ENCODE measurements at regions not wholly inside any gene's neighbourhood (a gene's known extent, or its start where the extent isn't known, plus 50 kb on each side); places are given as distances from the start of the nearest gene placed in this dataset.

DNA sequence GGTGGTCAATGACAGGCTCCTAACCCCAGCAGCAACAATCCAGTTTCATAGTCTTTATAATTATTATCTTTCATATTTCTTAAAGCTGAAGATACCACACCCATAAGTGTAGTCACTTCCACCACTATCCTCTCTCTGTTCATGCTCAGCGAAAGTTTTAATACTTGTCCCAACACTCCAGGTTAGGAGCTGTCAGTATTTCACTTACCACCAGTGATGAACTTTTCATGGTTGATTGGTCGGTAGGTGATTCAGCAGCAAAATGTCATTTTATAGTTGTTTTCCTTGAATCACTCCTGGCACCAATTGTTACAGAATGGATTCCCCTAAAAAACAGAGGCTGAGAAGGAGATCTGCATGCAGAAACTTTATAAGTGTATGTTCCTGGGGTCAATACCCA, 324.9 kb downstream of the CCDC85A start:
- H3K4me1 ChIP-seq (ENCODE audit: control insufficient read depth, insufficient read depth, low read length, poor library complexity, severe bottlenecking): no peaks in the 10 kb centered on the region
- H3K27ac ChIP-seq (ENCODE audit: low read depth, low read length, severe bottlenecking): no peak overlapping the region
- H3K9me3 ChIP-seq (ENCODE audit: control insufficient read depth, low read length): no peaks in the 10 kb centered on the region
- H3K36me3 ChIP-seq (ENCODE audit: control insufficient read depth, insufficient read depth, low read length): no peaks in the 10 kb centered on the region
- H3K4me3 ChIP-seq (ENCODE audit: extremely low read depth, insufficient read depth, low read length, poor library complexity, severe bottlenecking): no peak overlapping the region
- WGBS, 2 experiments (ENCODE audit: insufficient coverage in 2 of 2): 80% methylated on average over 1 of the region's 2 CpGs; no CpG with 5 or more reads in 1 of the 2 experiments

DNA sequence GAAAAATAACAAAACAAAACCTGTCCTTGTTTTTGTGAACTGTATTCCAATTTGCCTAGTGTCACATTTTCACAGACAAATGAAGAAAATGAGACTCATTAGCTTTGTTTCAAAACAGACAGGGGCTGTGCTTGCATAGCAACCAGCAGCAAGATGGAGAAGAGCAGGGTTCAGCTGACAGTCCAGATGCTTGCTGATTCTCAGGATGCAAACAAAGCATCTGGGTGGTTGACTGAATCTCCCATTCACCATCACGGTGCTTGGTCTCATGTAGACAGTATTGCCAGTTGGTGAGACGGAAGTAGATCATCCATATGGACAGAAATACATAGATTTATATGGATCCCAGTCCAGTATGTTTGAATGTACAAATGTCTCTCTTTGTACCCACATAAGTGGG, 326.8 kb downstream of the CCDC85A start:
- Histone ChIP-seq H3K27ac (ENCODE audit: low read depth, low read length, severe bottlenecking) (no peak overlapping the region), H3K4me1 (ENCODE audit: control insufficient read depth, insufficient read depth, low read length, poor library complexity, severe bottlenecking) (no peaks in the 10 kb centered on the region), H3K4me3 (ENCODE audit: extremely low read depth, insufficient read depth, low read length, poor library complexity, severe bottlenecking) (no peak overlapping the region), H3K9me3 (ENCODE audit: control insufficient read depth, low read length) (no peaks in the 10 kb centered on the region), H3K36me3 (ENCODE audit: control insufficient read depth, insufficient read depth, low read length) (no peaks in the 10 kb centered on the region)
- no CpG with 5 or more reads among the region's 2 CpGs for WGBS, 2 experiments (ENCODE audit: insufficient coverage in 2 of 2)

DNA sequence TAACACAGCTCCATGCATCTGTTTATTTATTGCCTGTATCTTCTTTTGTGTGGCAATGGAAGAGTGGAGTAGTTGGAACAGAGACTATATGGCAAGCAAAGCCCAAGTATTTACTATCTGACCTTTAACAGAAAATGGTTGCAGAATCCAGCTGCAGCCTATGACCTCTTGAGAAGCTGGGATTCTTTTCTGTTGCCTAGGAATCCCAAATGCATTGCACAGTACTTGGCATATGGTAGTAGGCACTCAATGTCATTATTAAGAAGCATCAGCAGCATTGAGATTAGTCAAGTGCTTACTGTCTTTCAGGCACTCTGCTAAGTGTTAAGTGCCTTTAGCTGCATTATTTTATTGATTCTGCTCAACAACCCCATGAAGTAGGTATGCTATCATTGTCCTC, 331.6 kb downstream of the CCDC85A start:
- Histone ChIP-seq H3K4me1 (ENCODE audit: control insufficient read depth, insufficient read depth, low read length, poor library complexity, severe bottlenecking) (no peaks in the 10 kb centered on the region), H3K4me3 (ENCODE audit: extremely low read depth, insufficient read depth, low read length, poor library complexity, severe bottlenecking) (no peak overlapping the region), H3K9me3 (ENCODE audit: control insufficient read depth, low read length) (no peaks in the 10 kb centered on the region), H3K36me3 (ENCODE audit: control insufficient read depth, insufficient read depth, low read length) (no peaks in the 10 kb centered on the region), H3K27ac (ENCODE audit: low read depth, low read length, severe bottlenecking) (no peak overlapping the region)

DNA sequence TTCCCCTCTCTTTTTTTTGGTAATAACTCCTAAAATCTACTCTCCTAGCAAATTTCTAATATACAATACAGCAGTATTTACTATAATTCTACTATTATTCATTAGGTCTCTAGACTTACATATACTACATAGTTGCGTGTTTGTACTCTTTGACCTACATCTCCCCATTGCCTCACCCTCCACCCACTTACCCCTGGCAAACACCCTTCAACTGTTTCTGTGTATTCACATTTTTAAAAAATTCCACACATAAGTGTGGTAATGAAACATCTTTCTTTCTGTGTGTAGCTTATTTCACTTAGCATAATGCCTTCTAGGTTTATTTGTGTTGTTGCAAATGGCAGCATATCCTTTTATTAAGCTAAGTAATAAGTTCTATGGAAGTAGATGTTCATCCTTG, 336.0 kb downstream of the CCDC85A start:
- no peaks in the 10 kb centered on the region for H3K4me1 ChIP-seq (ENCODE audit: control insufficient read depth, insufficient read depth, low read length, poor library complexity, severe bottlenecking)
- no peaks in the 10 kb centered on the region for H3K36me3 ChIP-seq (ENCODE audit: control insufficient read depth, insufficient read depth, low read length)
- no peaks in the 10 kb centered on the region for H3K9me3 ChIP-seq (ENCODE audit: control insufficient read depth, low read length)
- H3K27ac ChIP-seq (ENCODE audit: low read depth, low read length, severe bottlenecking): no peak overlapping the region
- WGBS, 2 experiments (ENCODE audit: insufficient coverage in 2 of 2): 60% methylated on average over 1 of the region's 1 CpG; no CpG with 5 or more reads in 1 of the 2 experiments
- no peak overlapping the region for H3K4me3 ChIP-seq (ENCODE audit: extremely low read depth, insufficient read depth, low read length, poor library complexity, severe bottlenecking)

DNA sequence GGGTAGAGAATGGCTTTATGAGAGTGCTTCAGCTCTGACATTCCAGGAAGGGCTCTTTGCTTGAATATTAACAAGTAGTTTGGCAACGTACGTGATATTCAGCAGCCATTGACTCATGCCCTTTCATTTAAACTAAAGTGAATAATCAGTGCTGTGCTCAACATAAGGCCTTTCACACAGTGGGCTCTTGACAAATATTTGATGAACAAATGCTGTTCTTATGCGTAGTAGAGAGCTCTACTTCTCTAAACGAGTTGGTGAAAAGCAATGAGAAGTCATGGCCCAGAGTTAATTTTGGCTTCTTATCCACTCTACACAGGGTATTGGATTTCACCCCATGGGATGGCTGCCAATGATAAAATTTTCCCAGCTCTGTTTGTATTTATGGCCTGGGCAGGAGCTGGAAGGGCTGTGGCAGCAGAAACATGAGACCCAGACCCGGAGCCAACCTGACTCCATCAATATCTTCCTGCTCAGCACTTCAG, 338.9 kb downstream of the CCDC85A start:
- Histone ChIP-seq H3K36me3 (ENCODE audit: control insufficient read depth, insufficient read depth, low read length) (no peaks in the 10 kb centered on the region), H3K27ac (ENCODE audit: low read depth, low read length, severe bottlenecking) (no peak overlapping the region), H3K4me3 (ENCODE audit: extremely low read depth, insufficient read depth, low read length, poor library complexity, severe bottlenecking) (no peak overlapping the region), H3K4me1 (ENCODE audit: control insufficient read depth, insufficient read depth, low read length, poor library complexity, severe bottlenecking) (no peaks in the 10 kb centered on the region), H3K9me3 (ENCODE audit: control insufficient read depth, low read length) (no peaks in the 10 kb centered on the region)
- 80 to 87% methylated on average over 2 to 5 of the region's 5 CpGs for WGBS, 2 experiments (ENCODE audit: insufficient coverage in 2 of 2)

DNA sequence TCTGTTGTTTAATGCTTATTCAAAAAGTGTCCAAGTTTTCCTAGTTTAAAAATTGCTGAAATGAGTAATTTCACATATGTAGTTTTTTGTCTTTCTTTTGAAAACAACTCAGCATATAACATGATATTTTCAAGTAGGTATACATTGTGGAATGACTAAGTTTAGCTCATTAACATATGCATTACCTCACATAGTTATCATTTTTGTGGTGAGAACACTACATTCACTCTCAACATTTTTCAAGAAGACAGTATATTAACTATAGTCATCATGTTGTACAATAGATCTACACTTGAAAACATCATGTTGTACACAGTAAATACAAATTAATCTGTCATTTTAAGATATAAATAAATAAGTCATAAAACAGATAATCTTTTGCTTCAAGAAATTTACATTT, 340.0 kb downstream of the CCDC85A start:
- no peaks in the 10 kb centered on the region for H3K4me1 ChIP-seq (ENCODE audit: control insufficient read depth, insufficient read depth, low read length, poor library complexity, severe bottlenecking)
- no peak overlapping the region for H3K27ac ChIP-seq (ENCODE audit: low read depth, low read length, severe bottlenecking)
- H3K9me3 ChIP-seq (ENCODE audit: control insufficient read depth, low read length): no peaks in the 10 kb centered on the region
- H3K4me3 ChIP-seq (ENCODE audit: extremely low read depth, insufficient read depth, low read length, poor library complexity, severe bottlenecking): no peak overlapping the region
- no peaks in the 10 kb centered on the region for H3K36me3 ChIP-seq (ENCODE audit: control insufficient read depth, insufficient read depth, low read length)

DNA sequence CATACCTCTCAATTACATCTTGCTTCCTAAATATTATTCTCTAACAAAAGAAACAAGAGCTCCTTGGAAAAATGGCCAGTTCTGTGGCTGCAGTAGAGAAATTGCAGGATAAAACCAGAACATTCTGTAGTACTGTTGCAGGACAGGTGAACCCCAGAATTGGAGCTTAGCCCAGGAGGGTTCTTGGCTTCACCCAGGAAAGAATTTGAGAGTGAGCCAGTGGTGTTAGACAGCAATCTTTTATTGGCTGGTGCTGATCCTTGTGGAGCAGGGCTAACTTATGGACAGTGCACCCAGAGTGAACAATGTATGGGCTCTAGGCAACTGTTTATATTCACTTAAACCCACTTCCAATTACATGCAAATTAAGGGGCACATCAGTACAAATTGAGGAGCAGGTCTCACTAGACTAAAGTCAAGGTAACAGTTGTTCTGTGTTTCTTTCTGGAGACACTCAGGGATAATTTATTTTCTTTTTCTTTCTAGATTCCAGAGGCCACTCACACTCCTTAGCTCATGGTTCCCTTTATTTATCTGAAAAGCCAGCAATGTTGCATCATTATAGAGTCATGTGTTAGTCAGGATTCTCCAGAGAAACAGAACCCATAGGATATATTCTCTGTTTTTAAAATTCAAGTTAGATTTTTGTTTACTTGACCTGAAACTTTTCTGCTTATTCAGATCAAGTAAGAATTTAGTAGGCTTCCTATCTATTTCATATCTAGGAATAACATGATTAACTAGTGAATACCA, 348.1 kb downstream of the CCDC85A start:
- Histone ChIP-seq H3K27ac (ENCODE audit: low read depth, low read length, severe bottlenecking) (no peak overlapping the region), H3K9me3 (ENCODE audit: control insufficient read depth, low read length) (no peaks in the 10 kb centered on the region), H3K4me3 (ENCODE audit: extremely low read depth, insufficient read depth, low read length, poor library complexity, severe bottlenecking) (no peak overlapping the region), H3K36me3 (ENCODE audit: control insufficient read depth, insufficient read depth, low read length) (no peaks in the 10 kb centered on the region), H3K4me1 (ENCODE audit: control insufficient read depth, insufficient read depth, low read length, poor library complexity, severe bottlenecking) (peaks cover 28% of the 10 kb centered on the region)

DNA sequence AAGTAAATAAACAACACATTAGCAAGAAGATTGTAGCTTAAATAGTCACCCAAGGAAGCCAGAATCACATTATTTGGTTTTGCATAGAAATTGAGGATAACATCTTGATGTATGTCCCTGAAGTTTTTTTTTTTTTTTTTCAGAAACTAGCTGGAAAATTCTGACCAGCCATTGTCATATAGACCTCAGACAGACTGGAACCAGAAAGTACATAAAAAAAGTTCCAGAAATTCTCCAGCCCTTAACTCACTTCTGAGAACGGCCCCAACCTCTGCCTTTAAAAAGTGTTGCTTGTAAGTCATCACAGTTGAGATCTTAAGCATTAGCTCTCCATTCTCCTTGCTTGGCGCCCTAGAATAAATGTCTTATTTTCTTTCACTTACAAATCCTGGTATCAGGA, 350.5 kb downstream of the CCDC85A start:
- Histone ChIP-seq H3K27ac (ENCODE audit: low read depth, low read length, severe bottlenecking) (peak overlapping the region; percentile 61), H3K36me3 (ENCODE audit: control insufficient read depth, insufficient read depth, low read length) (no peaks in the 10 kb centered on the region), H3K4me3 (ENCODE audit: extremely low read depth, insufficient read depth, low read length, poor library complexity, severe bottlenecking) (no peak overlapping the region), H3K9me3 (ENCODE audit: control insufficient read depth, low read length) (no peaks in the 10 kb centered on the region), H3K4me1 (ENCODE audit: control insufficient read depth, insufficient read depth, low read length, poor library complexity, severe bottlenecking) (peaks cover 28% of the 10 kb centered on the region)
- no CpG with 5 or more reads among the region's 2 CpGs for WGBS, 2 experiments (ENCODE audit: insufficient coverage in 2 of 2)

DNA sequence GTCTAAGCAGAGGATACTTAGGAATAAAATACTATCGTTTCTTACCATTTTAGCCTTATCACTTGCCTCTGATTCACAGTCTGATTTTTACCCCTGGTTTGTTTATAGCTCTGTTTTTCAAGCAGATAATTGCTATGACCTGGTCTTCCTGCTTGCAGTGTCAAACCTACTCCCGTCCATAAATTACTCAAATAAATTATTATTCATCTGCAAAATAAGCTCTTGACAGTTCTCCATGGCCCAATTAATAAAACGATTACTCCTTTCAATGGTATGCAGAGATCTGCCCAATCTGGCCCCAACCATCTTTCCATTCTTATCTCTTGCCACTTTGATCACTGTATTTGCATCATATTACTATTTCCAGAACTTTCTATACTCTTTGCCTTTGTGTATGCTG, 354.0 kb downstream of the CCDC85A start:
- Histone ChIP-seq H3K27ac (ENCODE audit: low read depth, low read length, severe bottlenecking) (no peak overlapping the region), H3K9me3 (ENCODE audit: control insufficient read depth, low read length) (no peaks in the 10 kb centered on the region)
- 81 to 82% methylated on average over 2 to 3 of the region's 3 CpGs for WGBS, 2 experiments (ENCODE audit: insufficient coverage in 2 of 2)

DNA sequence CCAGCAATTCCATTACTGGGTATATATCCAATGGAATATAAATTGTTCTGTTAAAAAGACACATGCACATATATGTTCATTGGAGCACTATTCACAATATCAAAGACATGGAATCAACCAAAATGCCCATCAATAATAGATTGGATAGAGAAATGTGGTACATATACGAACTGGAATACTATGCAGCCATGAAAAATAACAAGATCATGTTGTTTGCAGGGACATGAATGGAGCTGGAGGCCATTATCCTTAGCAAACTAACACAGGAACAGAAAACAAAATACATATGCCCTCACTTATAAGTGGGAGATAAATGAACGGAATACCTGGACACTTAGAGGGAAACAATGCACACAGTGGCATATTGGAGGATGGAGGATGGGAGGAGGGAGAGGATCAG, 355.8 kb downstream of the CCDC85A start:
- Histone ChIP-seq H3K4me1 (ENCODE audit: control insufficient read depth, insufficient read depth, low read length, poor library complexity, severe bottlenecking) (peaks cover 3% of the 10 kb centered on the region), H3K9me3 (ENCODE audit: control insufficient read depth, low read length) (no peaks in the 10 kb centered on the region), H3K27ac (ENCODE audit: low read depth, low read length, severe bottlenecking) (no peak overlapping the region), H3K4me3 (ENCODE audit: extremely low read depth, insufficient read depth, low read length, poor library complexity, severe bottlenecking) (no peak overlapping the region), H3K36me3 (ENCODE audit: control insufficient read depth, insufficient read depth, low read length) (no peaks in the 10 kb centered on the region)
- no CpG with 5 or more reads among the region's 2 CpGs for WGBS, 2 experiments (ENCODE audit: insufficient coverage in 2 of 2)

More for the DNA sequence above, 354.0 kb downstream of the CCDC85A start:
- Histone ChIP-seq H3K4me3 (ENCODE audit: extremely low read depth, insufficient read depth, low read length, poor library complexity, severe bottlenecking) (no peak overlapping the region), H3K36me3 (ENCODE audit: control insufficient read depth, insufficient read depth, low read length) (no peaks in the 10 kb centered on the region), H3K4me1 (ENCODE audit: control insufficient read depth, insufficient read depth, low read length, poor library complexity, severe bottlenecking) (peaks cover 13% of the 10 kb centered on the region)

DNA sequence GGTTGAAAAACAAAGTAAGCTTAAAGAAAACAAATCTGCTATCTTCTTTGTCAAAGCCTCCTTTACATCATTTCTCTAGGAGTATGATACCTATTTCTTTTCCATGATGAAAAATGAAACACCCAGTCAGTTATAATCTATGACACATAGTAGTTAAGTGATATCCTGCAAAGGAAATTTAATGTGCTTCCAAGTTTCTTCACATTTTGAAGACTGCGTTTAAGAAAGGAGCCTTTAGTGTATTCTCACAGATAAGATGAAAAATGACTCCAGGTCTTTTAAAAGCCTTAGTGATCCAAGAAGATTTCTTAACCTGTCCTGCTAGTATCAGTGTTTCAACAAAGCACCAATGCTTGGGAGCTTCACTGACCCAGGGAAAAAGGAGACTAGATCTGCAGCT, 356.7 kb downstream of the CCDC85A start:
- H3K4me1 ChIP-seq (ENCODE audit: control insufficient read depth, insufficient read depth, low read length, poor library complexity, severe bottlenecking): no peaks in the 10 kb centered on the region
- no peaks in the 10 kb centered on the region for H3K9me3 ChIP-seq (ENCODE audit: control insufficient read depth, low read length)
- no CpG with 5 or more reads among the region's 1 CpG for WGBS, 2 experiments (ENCODE audit: insufficient coverage in 2 of 2)
- no peak overlapping the region for H3K27ac ChIP-seq (ENCODE audit: low read depth, low read length, severe bottlenecking)
- no peaks in the 10 kb centered on the region for H3K36me3 ChIP-seq (ENCODE audit: control insufficient read depth, insufficient read depth, low read length)
- no peak overlapping the region for H3K4me3 ChIP-seq (ENCODE audit: extremely low read depth, insufficient read depth, low read length, poor library complexity, severe bottlenecking)

Data from mesodermal cell (in vitro differentiated cells).